Kidney (tissue), 13 donors: ENCODE measurements at regions not wholly inside any gene's neighbourhood (a gene's known extent, or its start where the extent isn't known, plus 50 kb on each side); places are given as distances from the start of the nearest gene placed in this dataset.

Experiments
- DNase-seq, 5 donors: peaks; one replicate each; pipeline ENCODE4 v3.0.0-alpha.2; 2013 to 2020
- FAIRE-seq: peaks from 2 replicates; lab custom pipeline; 2012; peaks lifted over from hg19 to GRCh38; lab: Jason Lieb, UNC
- H3K27ac ChIP-seq, 2 donors: one replicate each; pipeline ENCODE4 v1.7.0; 2013; ENCODE audit warnings: low read depth in 2 of 2, low read length in 2 of 2, inconsistent platforms in 1 of 2
- H3K27me3 ChIP-seq: one replicate; pipeline ENCODE4 v1.7.1; 2013; ENCODE audit warnings: low read length, inconsistent platforms; ENCODE audit not compliant: control insufficient read depth, insufficient read depth
- H3K36me3 ChIP-seq, 3 donors: one replicate each; pipeline versions ENCODE4 v1.7.0 to v1.7.1; 2013; ENCODE audit warnings: low read length in 3 of 3, control low read depth in 1 of 3, inconsistent platforms in 1 of 3; ENCODE audit not compliant: insufficient read depth in 3 of 3, control insufficient read depth in 2 of 3
- H3K4me1 ChIP-seq, 3 donors: one replicate each; pipeline versions ENCODE4 v1.7.0 to v1.7.1; 2013; ENCODE audit warnings: low read length in 3 of 3, inconsistent platforms in 1 of 3, low read depth in 1 of 3; ENCODE audit not compliant: control insufficient read depth in 2 of 3, insufficient read depth in 2 of 3
- H3K4me3 ChIP-seq, 3 donors: one replicate each; pipeline versions ENCODE4 v1.7.0 to v1.8.1; 2013; ENCODE audit warnings: low read length in 3 of 3, control low read depth in 1 of 3, inconsistent platforms in 1 of 3
- H3K9ac ChIP-seq, 3 donors: one replicate each; pipeline versions ENCODE4 v1.7.0 to v1.7.1; 2013; ENCODE audit warnings: low read length in 3 of 3, control low read depth in 1 of 3, inconsistent platforms in 1 of 3
- H3K9me3 ChIP-seq, 3 donors: one replicate each; pipeline versions ENCODE4 v1.7.0 to v1.7.1; 2013; ENCODE audit warnings: low read length in 3 of 3, control low read depth in 1 of 3, inconsistent platforms in 1 of 3; ENCODE audit not compliant: control insufficient read depth in 2 of 3, insufficient read depth in 1 of 3
- CTCF ChIP-seq: IDR thresholded peaks from 3 replicates; pipeline ENCODE4 v1.5.1; 2012; ENCODE audit warnings: mild to moderate bottlenecking, moderate library complexity, borderline replicate concordance; ENCODE audit not compliant: insufficient read depth; ENCODE audit errors: extremely low read depth
- intact Hi-C: fragments of 100-400 bp; cut with DNase I; formaldehyde crosslinking; loops from one replicate; pipeline ENCODE4 v1.11.1; 2022
- donor health status: control.
- donor health status: control.
- donor health status: control.
- donor health status: control.
- donor health status: control.
- donor health status: DM: yes; HTN: yes; CAD: no.
- donor health status: Normal renal cell carcinoma (clear cell type).

GRCh38 chr14:66341239-66341638, 144.9 kb upstream of the CCDC196 start:
- no peak for TF ChIP-seq CTCF
- intact Hi-C loops = no loop called here
- H3K4me1 ChIP-seq = no peaks in the 10 kb centered on the region
- H3K4me3 ChIP-seq = no peak overlapping the region
- H3K27me3 ChIP-seq = no peaks in the 10 kb centered on the region
- H3K27ac ChIP-seq = no peak overlapping the region
- H3K9me3 ChIP-seq = no peaks in the 10 kb centered on the region
- FAIRE-seq (no peak), DNase-seq (no peak)
- H3K36me3 ChIP-seq = no peaks in the 10 kb centered on the region
- H3K9ac ChIP-seq = no peak overlapping the region

DNA sequence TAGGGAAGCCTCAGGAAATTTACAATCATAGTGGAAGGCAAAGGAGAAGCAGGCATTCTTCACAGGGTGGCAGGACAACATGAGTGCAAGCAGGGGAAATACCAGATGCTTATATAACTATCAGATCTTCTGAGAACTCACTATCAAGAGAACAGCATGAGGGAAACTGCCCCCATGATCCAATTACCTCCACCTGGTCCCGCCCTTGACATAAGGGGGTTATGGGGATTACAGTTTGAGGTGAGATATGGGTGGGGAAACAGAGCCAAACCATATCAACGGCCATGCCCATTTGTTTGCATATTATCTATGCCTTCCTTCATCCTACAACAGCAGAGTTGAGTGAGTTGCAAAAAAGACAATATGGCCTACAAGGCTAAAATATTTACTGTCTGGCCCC, 140.2 kb upstream of the CCDC196 start:
- Histone ChIP-seq H3K9ac (no peak overlapping the region), H3K4me1 (no peaks in the 10 kb centered on the region), H3K27me3 (no peaks in the 10 kb centered on the region), H3K36me3 (no peaks in the 10 kb centered on the region), H3K27ac (no peak overlapping the region), H3K4me3 (no peak overlapping the region), H3K9me3 (peaks cover 0 to 4% (median 4%) of the 10 kb centered on the region in 3 donors)
- TF ChIP-seq CTCF = no peak
- DNase-seq (no peak), FAIRE-seq (no peak)
- intact Hi-C loops = no loop called here

GRCh38 chr14:66351310-66351709, 134.9 kb upstream of the CCDC196 start:
- no peak overlapping the region for H3K27ac ChIP-seq
- DNase-seq = no peak

More at GRCh38 chr14:66351310-66351709, 134.9 kb upstream of the CCDC196 start:
- Histone ChIP-seq H3K9me3 (peaks cover 0 to 14% (median 4%) of the 10 kb centered on the region in 3 donors), H3K4me1 (no peaks in the 10 kb centered on the region), H3K36me3 (no peaks in the 10 kb centered on the region), H3K4me3 (no peak overlapping the region), H3K9ac (no peak overlapping the region), H3K27me3 (no peaks in the 10 kb centered on the region)
- FAIRE-seq = no peak
- intact Hi-C loops = no loop called here
- TF ChIP-seq CTCF = no peak
